ENCODE measurements at regions not wholly inside any gene's neighbourhood (a gene's known extent, or its start where the extent isn't known, plus 50 kb on each side); places are given as distances from the start of the nearest gene placed in this dataset.
A peak's percentile ranks its signal among the peaks of the same experiment; 100 is the strongest.

GRCh38 chr22:44627521-44628139 is 74.4 kb upstream of the PRR5 start:
- FAIRE-seq (no peak), DNase-seq (peak in 2 of 5 donors; percentile 39 to 44)
- intact Hi-C loops (cut with DNase I): loop anchor here (5.0 kb wide), 1 partner anchor 635 kb away; no protein-coding TSS in a partner anchor
- no peak overlapping the region for H3K9ac ChIP-seq (ENCODE audit: low read length in 3 of 3)
- no peaks in the 10 kb centered on the region for H3K36me3 ChIP-seq (ENCODE audit: control insufficient read depth in 2 of 3, insufficient read depth in 3 of 3, low read length in 3 of 3)
- TF ChIP-seq, protein P1, sequence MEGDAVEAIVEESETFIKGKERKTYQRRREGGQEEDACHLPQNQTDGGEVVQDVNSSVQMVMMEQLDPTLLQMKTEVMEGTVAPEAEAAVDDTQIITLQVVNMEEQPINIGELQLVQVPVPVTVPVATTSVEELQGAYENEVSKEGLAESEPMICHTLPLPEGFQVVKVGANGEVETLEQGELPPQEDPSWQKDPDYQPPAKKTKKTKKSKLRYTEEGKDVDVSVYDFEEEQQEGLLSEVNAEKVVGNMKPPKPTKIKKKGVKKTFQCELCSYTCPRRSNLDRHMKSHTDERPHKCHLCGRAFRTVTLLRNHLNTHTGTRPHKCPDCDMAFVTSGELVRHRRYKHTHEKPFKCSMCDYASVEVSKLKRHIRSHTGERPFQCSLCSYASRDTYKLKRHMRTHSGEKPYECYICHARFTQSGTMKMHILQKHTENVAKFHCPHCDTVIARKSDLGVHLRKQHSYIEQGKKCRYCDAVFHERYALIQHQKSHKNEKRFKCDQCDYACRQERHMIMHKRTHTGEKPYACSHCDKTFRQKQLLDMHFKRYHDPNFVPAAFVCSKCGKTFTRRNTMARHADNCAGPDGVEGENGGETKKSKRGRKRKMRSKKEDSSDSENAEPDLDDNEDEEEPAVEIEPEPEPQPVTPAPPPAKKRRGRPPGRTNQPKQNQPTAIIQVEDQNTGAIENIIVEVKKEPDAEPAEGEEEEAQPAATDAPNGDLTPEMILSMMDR (IDR thresholded peaks at IDR 0.05; ENCODE audit: borderline replicate concordance, extremely low read depth, insufficient read depth): no peak
- H3K9me3 ChIP-seq (ENCODE audit: control insufficient read depth in 2 of 3, insufficient read depth in 1 of 3, low read length in 3 of 3): no peaks in the 10 kb centered on the region
- no peak overlapping the region for H3K27ac ChIP-seq (ENCODE audit: low read depth in 2 of 2, low read length in 2 of 2)
- H3K4me3 ChIP-seq (ENCODE audit: low read length in 3 of 3): no peak overlapping the region
- H3K4me1 ChIP-seq (ENCODE audit: control insufficient read depth in 2 of 3, insufficient read depth in 2 of 3, low read depth in 1 of 3, low read length in 3 of 3): no peaks in the 10 kb centered on the region
- H3K27me3 ChIP-seq (ENCODE audit: control insufficient read depth, insufficient read depth, low read length): no peaks in the 10 kb centered on the region

- TF ChIP-seq, protein P1 (IDR thresholded peaks at IDR 0.05; ENCODE audit: borderline replicate concordance, extremely low read depth, insufficient read depth): peak; percentile 99
- H3K27me3 ChIP-seq (ENCODE audit: control insufficient read depth, insufficient read depth, low read length): no peaks in the 10 kb centered on the region
- H3K4me3 ChIP-seq (ENCODE audit: low read length in 3 of 3): no peak overlapping the region
- FAIRE-seq (peak; percentile 3), DNase-seq (peak in 4 of 5 donors; percentile 80 to 85 (median 82))
- no peak overlapping the region for H3K9ac ChIP-seq (ENCODE audit: low read length in 3 of 3)
- no peak overlapping the region for H3K27ac ChIP-seq (ENCODE audit: low read depth in 2 of 2, low read length in 2 of 2)
- intact Hi-C loops (cut with DNase I): loop anchor here (5.0 kb wide), 1 partner anchor 634 kb away; no protein-coding TSS in a partner anchor
- H3K9me3 ChIP-seq (ENCODE audit: control insufficient read depth in 2 of 3, insufficient read depth in 1 of 3, low read length in 3 of 3): no peaks in the 10 kb centered on the region
- H3K4me1 ChIP-seq (ENCODE audit: control insufficient read depth in 2 of 3, insufficient read depth in 2 of 3, low read depth in 1 of 3, low read length in 3 of 3): no peaks in the 10 kb centered on the region
- H3K36me3 ChIP-seq (ENCODE audit: control insufficient read depth in 2 of 3, insufficient read depth in 3 of 3, low read length in 3 of 3): no peaks in the 10 kb centered on the region
These were observed 75.9 kb upstream of the PRR5 start for GRCh38 chr22:44625981-44626687.

GRCh38 chr22:44625421-44625760 is 76.6 kb upstream of the PRR5 start:
- H3K4me3 ChIP-seq (ENCODE audit: low read length in 3 of 3): no peak overlapping the region
- no peak overlapping the region for H3K9ac ChIP-seq (ENCODE audit: low read length in 3 of 3)
- no peaks in the 10 kb centered on the region for H3K36me3 ChIP-seq (ENCODE audit: control insufficient read depth in 2 of 3, insufficient read depth in 3 of 3, low read length in 3 of 3)
- DNase-seq (peak in 1 of 5 donors; percentile 49), FAIRE-seq (no peak)
- H3K9me3 ChIP-seq (ENCODE audit: control insufficient read depth in 2 of 3, insufficient read depth in 1 of 3, low read length in 3 of 3): no peaks in the 10 kb centered on the region
- H3K4me1 ChIP-seq (ENCODE audit: control insufficient read depth in 2 of 3, insufficient read depth in 2 of 3, low read depth in 1 of 3, low read length in 3 of 3): no peaks in the 10 kb centered on the region
- intact Hi-C loops (cut with DNase I): loop anchor here (5.0 kb wide), 1 partner anchor 633 kb away; no protein-coding TSS in a partner anchor
- no peak overlapping the region for H3K27ac ChIP-seq (ENCODE audit: low read depth in 2 of 2, low read length in 2 of 2)
- TF ChIP-seq, protein P1 (IDR thresholded peaks at IDR 0.05; ENCODE audit: borderline replicate concordance, extremely low read depth, insufficient read depth): no peak
- no peaks in the 10 kb centered on the region for H3K27me3 ChIP-seq (ENCODE audit: control insufficient read depth, insufficient read depth, low read length)
